Stomach (tissue), 4 donors: ENCODE measurements at regions not wholly inside any gene's neighbourhood (a gene's known extent, or its start where the extent isn't known, plus 50 kb on each side); places are given as distances from the start of the nearest gene placed in this dataset.

Experiments used
- CTCF ChIP-seq, 7 experiments: fragments of 450-650 bp in 4 of 7; fragments of 200-600 bp in 3 of 7; sonication (generic) in 3 of 7; IDR thresholded peaks; one replicate each; pipeline ENCODE4 v1.5.1; 2016 to 2019; ENCODE audit warnings: antibody characterized with exemption in 7 of 7, control low read depth in 2 of 7, mild to moderate bottlenecking in 1 of 7
- EP300 ChIP-seq: sonication (generic); formaldehyde crosslinking; IDR thresholded peaks from one replicate; pipeline ENCODE4 v1.6.1; 2017; ENCODE audit warnings: antibody characterized with exemption
- POLR2A ChIP-seq, 4 donors: fragments of 450-650 bp; IDR thresholded peaks; one replicate each; pipeline ENCODE4 v1.6.1; 2016; ENCODE audit warnings: antibody characterized with exemption in 4 of 4, control low read depth in 2 of 4, mild to moderate bottlenecking in 1 of 4, moderate library complexity in 1 of 4

GRCh38 chr12:85747941-85748495 is 88.2 kb downstream of the RASSF9 start:
- TF ChIP-seq EP300 (no peak), POLR2A (IDR thresholded peaks at IDR 0.05) (no peak), CTCF (IDR thresholded peaks at IDR 0.05) (no peak)
